ENCODE measurements at regions not wholly inside any gene's neighbourhood (a gene's known extent, or its start where the extent isn't known, plus 50 kb on each side); places are given as distances from the start of the nearest gene placed in this dataset.

- TF ChIP-seq CTCF (conservative IDR thresholded peaks at IDR 0.05; ENCODE audit: low read depth, low read length) (no peak), EZH2 (IDR thresholded peaks at IDR 0.05; ENCODE audit: low read length, unreplicated experiment) (no peak), EZH2phosphoT487 (IDR thresholded peaks at IDR 0.05; ENCODE audit: borderline replicate concordance, low read length) (no peak)
Observed at GRCh38 chr18:75353357-75353756, 74.1 kb downstream of the SMIM21 start.

All from PC-3 (cell line).